HG03103 (cell line): ENCODE measurements at regions not wholly inside any gene's neighbourhood (a gene's known extent, or its start where the extent isn't known, plus 50 kb on each side); places are given as distances from the start of the nearest gene placed in this dataset.

Source experiments
- ATAC-seq: cut with Tn5 transposase; IDR thresholded peaks from one replicate; pipeline ENCODE4 v1.9.1; 2021; ENCODE audit warnings: low read depth; ENCODE audit not compliant: unreplicated experiment

DNA sequence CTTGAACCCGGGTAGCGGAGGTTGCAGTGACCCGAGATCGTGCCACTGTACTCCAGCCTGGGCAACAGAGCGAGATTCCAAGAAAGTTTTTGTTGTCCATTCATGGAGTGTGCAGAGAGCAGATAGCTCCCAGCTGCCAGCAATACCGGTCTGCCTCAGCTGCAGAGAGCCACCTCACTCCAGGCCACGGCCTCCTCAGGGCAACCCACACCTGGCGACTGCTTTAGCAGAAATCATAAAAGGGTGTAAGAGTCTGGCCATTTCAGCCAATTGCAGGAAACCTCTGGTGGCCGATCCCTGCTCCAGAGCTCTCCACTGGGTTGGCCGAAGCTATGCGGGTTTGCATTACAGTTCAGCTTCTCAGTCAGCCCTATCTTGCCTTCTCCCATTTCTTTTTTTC is 227.4 kb upstream of the BCOR start:
- ATAC-seq = no peak

DNA sequence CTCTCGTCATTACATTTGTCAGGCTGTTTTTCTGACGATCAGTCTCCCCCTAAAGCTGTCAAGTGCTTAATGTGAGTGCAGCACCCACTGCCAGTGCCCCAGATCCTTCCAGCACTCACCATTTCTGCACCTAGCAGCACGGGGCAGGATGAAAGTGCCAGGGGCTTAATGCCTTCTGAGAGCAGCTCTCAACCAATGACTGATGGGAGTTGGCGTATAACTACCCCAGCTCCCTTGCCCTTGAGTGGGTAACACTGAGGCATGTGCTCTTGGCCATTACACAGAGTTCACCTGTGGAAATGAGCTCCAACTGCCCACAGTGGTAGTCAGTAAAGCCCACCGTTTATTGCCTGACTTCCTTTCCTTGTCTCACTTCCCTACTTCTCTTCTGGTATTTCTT is 226.2 kb upstream of the BCOR start:
- no peak for ATAC-seq

DNA sequence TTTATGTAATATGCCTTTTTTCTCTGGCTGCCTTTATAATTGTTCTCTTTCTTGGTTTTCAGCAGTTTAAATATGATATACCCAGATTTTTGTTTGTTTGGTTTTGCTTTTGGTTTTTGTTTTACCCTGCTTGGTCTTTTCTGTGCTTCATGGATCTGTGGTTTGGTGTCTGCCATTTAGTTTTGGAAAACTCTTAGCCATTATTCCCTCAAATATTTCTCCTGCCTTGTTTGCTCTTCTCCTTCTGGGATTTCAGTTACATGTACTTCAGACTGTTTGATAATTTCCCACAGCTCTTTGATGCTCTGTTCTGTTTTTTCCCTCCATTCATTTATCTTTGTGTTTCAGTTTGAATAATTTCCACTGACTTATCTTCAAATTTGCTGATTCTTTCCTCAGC is 223.1 kb upstream of the BCOR start:
- no peak for ATAC-seq

DNA sequence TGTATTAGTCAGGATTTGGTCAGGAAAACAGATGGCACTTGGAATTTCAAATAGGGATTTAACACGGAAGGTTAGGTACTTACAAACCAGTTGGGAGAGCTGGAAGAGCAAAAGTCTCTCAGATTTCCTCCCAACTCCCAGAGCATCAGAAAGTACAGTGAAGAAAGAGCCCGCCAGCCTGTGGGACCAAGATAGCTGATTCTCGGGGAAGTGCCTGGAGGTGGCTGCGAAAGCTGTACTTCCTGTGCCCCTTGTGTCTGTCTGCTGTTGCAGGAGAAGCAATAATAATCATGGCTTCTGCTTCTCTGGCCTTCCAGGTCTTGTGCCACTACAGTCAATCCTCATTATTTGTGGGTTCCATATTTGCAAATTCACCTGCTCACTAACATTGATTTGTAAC is 221.0 kb upstream of the BCOR start:
- no peak for ATAC-seq

DNA sequence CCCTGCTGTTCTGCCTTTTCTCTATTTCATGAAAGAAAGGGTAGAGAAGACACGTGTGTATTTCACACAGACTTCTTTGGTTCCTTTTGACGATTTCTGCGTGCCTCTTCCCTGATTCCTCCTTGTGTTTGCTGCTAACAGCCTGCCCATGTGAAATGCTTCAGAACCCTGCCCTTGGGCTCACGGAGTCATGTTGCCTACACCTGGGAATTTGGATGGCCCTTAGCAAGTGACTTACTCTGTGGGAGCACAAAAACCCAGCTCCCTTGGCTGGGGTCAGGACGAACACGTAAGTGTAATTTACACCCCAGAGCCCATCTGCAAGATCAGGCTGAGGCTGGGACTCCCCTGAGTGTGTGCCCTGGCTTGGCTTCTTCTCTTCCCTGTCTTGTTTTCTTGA is 220.3 kb upstream of the BCOR start:
- no peak for ATAC-seq

DNA sequence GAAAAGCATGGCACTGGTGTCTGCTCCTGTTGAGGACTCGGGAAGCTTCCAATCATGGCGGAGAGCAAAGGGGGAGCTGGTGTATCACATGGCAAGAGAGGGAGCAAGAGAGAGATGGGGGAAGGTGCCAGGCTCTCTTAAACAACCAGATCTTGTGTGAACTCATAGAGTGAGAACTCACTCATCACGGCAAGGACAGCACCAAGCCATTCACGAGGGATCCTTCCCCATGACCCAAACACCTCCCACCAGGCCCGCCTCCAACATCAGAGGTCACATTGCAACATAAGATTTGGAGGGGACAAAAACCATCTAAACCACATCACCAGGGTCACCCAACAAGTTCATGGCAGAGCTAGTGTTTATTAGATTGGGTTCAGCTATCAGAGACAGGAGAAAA is 218.7 kb upstream of the BCOR start:
- no peak for ATAC-seq

DNA sequence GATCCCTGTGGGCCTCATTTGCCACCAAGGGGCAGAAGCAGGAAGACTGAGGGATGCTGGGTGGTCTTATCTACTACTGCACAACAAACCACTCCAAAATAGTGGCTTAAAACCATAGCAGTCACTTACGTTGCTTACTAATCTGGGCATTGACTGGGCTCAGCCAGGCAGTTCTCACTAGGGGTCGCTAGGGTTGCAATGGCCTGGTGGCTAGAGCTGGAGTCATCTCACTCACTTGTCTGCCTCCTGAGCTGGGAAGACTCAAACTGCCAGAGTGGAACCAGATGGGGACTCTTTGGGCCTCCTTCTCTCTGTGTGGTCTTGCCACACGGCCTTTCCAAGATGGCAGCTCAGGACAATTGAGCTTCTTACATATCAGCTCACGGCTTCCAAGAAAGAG is 216.3 kb upstream of the BCOR start:
- no peak for ATAC-seq

DNA sequence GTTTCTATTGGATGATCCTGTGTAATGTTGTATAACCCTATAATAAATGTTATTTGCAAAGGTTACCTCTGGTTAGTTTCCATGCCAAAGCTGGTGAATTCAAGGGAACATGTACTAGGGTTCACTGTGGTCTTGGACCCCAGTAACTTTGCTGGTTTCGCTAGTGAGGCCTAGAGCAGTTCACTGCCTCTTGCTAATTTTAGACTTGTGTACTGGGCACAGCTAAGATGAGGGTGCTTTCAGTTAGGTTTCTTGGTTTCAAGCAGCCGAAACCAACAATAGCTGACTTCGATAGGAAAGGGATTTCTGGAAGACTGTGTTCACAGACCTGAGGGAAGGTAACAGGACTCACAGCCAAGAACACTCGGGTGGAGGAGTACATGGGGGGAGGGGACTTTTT is 215.5 kb upstream of the BCOR start:
- ATAC-seq = no peak

DNA sequence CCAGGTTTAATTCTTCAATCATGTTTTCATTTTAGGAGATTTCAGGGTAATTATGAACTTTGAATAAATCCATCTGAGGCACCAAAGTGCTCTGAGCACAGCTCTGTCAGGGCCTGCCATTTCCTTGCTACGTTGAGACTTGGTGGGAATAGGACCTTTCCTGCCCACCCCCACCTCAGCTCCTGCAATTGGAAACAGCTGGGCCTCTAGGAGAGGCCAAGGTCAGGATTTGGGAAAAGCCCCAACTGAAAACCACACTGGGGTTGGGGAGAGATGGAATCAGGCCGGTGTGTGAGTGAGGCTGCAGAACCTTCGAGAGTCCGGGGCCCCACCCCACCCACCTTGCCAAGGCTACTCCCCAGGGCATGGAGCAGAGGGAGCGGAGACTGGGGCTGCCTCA is 212.7 kb upstream of the BCOR start:
- ATAC-seq = no peak

DNA sequence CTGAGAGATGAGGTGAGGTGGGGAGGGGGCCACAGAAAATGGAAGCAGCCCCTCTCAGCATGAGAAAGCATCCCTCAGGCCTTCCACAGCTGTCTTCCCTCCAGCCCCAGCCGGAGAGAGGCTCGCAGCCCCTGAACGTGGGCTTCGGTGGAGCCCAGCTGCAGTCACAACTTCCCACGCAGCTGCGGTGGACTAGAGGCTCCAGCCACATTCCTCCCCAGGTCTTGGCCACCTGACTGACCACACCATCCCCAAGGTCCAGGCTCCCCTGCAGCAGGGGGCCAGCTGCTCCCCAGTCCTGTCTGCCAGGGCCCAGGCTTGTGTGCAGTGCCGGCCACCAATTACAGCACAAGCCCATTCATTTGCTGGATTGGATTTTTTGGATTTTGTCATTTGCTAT is 212.3 kb upstream of the BCOR start:
- no peak for ATAC-seq

DNA sequence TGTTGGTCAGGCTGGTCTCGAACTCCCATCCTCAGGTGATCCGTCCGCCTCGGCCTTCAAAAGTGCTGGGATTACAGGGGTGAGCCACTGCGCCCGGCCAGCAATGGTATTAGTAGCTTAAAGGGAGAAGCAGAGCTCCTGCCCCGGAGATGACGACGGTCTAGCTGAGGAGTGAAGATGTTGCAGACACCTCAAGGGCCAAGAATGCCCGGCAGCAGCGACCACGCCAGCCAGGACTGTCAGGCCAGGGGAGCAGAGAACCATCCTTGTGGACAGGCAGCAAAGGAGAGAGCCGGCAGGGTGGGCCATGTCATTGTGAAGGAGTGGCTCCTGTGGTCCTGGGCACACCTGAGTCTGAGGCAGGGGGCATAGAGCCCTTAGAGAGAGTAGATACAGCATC is 210.1 kb upstream of the BCOR start:
- no peak for ATAC-seq

DNA sequence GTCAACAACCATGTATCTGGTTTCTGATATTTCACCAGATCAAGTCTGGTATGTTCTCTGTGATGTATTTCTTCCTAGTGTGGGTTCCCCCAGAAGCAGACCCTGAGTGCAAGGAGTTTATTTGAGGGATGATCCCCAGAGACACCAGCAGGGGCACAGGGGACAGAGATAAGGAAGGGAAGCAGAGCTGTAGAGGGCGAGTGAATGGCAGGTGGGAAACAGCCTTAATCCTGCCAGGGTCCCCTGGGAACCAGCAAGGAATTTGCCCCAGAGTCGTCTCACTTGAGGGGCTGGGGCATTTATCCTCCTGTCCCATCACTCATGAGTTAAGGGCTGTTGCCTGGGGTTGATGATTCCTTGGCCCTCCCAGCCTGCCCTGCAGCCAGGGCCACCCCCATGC is 206.4 kb upstream of the BCOR start:
- ATAC-seq = no peak

DNA sequence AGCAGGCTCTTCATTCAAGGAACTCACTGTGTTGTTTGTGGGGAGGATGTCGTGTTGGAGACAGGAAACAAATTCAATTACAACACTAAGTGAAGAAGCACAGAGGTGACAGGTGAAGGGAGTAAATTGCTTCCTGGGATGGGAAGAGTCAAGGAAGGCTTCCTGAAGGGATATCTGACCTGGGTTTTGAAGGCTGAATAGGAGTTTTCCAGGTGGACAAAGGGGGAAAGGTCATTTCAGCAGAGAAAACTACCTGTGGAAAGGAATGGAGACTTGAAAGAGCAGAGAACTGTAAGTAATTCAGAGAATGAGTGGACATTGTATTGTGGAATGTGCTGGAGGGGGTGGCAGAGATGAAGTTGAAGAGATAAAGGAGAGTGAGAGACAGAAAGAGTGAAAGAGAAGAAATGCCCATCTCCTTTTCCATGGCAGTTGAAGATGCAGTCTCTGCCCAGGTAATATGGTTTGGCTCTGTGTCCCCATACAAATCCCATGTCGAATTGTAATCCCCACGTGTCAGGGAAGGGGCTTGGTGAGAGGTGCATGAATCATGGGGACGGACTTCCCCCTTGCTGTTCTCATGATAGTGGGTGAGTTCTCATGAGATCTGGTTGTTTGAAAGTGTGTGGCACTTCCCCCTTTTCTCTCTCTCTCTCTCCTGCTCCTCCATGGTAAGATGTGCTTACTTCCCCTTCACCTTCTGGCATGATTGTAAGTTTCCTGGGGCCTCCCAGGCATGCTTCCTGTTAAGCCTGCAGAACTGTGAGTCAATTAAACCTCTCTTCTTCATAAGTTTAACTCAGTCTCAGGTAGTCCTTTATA is 205.7 kb upstream of the BCOR start:
- ATAC-seq = no peak

DNA sequence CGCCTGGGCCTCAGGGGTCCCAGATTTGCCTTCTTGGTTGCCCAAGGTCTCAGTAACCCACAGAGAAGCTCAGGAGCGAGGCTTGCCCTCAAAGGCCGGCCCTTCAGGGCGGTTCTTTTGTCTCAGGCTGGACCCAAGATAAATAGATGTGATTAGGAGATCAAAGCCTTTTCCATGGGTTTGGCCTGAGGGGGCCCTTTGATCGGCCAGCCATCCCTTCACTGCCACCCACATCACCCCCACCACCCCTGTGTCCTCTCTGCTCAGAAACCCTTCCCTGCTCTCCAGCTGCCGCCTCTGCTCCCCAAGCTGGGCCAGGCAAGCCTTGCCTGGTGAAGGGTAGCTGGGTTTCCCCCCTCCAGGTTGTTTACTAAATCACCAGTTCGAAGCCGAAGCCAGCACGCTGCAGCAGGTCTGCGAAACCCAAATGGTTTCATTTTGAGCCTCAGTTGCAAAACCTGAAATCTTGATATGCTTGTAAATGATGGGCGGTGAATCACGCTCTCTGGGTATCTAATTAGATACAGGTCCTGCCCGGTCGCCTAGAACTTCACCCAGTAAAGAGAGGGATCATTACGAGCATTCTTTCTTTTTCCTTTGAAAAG is 202.6 kb upstream of the BCOR start:
- ATAC-seq = no peak

DNA sequence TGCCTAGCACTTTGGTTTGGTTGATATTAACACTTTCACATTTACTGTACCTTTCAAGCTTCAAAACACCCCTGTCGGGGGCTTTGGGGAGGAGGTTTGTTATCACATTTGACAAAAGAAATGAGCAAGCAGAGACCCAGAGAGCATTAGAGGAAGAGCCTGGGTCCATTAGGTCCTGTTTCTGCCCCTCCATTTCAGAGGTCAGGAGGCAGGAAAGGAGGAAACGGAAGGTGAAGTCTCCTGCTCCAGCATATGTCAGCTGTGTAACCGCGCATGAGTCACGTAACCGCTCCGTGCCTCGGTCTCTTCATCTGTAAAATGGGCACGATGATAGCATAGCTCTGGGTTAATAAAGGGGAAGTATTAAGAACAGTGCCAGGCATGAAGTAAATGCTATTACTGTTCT is 201.9 kb upstream of the BCOR start:
- no peak for ATAC-seq

DNA sequence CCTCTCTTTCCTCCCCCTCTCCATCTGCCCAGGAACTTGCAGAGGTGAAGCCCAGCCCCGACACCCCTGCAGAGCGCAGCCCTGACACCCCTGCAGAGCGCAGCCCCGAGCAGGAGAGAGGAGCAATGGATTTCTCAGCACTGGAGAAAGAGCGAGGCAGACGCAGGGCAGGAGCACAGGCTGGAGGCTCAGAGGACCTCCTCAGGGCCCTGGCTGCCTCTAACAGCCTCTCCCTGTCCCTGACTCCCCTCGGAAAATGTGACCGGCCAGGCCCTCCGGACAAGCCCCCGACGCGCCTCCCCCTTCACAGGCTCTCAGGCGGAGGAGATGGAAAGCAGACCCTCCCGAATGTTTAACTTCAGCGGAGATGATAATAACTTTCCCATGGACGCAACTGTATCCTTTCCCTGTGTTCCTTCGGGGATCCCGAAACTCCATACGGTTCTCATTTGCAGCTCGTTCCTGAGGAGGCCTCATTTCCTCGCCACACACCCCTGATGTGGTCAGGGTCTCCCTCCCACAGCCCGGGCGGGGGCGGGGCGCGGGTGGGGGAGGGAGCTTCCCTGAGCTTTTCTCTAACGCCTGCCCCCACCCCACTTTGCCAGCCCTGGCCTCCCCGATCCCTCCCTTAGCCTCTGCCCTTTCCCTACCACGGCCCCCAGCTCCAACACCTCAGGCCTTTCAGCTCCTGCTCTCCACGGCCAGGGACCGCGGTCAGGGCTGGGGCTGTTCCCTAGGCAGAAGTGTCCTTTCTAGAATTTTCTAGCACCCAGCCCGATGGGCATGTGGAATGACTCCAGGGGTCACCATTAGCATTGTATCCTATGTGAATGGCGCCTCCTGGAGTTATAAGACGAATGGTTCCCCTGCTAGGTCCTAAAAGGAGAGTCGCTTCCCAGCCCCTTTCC is 201.1 kb upstream of the BCOR start:
- no peak for ATAC-seq

DNA sequence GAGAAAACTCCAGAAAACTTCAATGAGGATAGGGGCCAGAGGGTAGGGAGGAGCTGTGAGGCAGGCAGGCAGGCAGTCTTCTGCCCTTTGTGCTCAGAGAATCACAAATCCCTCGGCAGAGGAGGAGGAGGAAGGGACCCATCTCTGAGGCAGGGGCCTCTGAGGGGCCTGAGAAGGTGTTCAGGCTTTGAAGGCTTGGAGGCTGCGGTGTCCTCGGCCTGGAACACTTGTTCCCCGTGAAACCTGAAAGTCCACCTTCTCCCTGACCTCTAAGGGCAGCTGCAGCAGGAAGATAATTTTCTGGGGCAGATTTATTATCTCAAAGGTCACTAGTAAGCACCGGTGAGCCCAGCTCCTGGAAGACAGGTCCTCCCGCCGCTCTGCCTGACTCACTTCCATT is 200.3 kb upstream of the BCOR start:
- no peak for ATAC-seq

DNA sequence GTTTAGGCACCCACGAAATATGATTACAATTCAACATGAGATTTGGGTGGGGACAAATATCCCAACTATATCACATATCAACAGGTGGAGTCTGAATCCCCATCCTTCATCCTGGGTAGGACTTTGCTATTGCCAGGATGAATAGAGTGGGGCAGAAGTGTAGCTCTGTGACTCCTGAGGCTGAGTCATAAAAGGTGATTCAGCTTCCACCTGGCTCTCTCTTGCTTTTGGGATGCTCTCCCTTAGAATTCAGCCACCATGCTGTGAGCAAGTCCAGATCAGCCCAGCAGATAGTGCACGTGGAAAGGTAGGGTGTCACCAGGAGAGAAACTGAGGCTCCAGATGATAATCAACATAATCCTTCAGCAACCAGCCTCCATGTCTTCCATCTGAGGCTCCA is 193.8 kb upstream of the BCOR start:
- ATAC-seq = no peak

DNA sequence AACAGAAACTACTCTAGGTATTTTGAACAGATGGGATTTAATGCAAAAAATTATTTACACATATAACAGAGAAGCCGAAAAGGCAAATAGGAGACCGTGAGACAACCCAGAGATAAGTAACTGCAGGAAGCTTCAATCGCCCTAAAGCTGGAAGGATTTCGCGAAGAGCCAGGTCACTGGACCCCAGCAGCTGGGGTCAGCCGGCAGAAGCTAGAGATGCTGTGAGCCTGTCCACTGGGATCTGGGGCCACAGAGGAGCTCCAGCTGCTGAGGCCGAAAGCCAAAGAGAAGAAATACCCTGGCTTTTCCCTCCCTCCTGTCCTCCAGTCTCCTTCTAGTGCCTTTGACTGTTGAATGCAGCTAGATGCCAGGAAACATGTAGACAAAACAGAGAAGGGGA is 192.8 kb upstream of the BCOR start:
- no peak for ATAC-seq

DNA sequence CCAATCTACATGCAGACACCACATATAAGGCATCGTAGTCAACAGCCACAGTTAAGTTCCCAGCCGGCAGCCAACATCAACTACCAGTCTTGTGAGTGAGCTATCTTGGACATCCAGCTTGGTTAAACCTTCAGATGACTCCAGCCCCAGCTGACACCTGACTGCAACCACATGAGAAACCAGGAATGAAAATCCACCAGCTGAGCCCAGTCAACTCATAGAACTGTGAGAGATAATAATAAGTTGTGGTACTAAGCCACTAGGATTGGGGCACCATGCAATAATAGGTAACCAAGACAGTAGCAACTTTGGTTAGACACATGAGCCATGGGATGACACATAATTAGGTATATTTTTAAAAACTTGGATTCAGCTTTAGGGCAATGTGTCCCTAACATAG is 188.1 kb upstream of the BCOR start:
- no peak for ATAC-seq

DNA sequence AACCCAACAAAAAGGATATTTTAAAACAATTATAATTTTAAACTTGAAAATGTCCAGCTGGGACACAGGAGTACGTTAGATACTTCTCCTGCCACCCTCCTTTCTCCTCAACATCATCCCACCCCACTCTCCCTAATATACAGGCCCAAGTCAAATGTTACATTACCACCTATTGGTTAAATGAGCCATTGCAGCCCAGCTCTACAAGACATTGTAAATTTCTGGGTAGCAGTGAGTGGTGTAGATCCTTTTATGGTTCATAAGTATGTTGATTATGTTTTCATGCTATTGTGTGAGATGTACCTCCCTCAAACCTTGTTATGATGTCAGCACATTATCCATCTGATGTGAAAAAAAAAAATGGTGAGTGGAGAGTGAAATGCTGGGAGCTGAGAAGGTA is 187.1 kb upstream of the BCOR start:
- ATAC-seq = no peak

DNA sequence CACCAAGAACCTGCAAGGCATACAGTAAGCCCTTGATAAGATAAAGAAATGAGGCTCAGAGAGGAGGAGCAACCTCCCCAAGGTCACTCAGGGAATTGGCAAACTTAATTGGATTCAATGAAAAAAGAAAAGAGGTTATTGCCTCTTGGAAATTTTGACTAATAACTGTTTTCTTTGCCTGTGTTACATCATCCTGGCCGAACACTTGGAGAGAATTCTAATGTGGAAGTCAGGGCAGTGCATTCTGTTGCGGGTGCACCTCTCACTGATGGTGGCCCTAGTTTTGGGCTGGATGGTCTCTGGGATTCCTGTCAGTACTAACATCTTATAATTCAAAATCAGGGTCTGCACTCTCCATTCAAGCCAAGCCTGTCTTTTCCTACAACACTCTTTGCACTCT is 186.2 kb upstream of the BCOR start:
- no peak for ATAC-seq
